ENCODE measurements at regions not wholly inside any gene's neighbourhood (a gene's known extent, or its start where the extent isn't known, plus 50 kb on each side); places are given as distances from the start of the nearest gene placed in this dataset.

DNA sequence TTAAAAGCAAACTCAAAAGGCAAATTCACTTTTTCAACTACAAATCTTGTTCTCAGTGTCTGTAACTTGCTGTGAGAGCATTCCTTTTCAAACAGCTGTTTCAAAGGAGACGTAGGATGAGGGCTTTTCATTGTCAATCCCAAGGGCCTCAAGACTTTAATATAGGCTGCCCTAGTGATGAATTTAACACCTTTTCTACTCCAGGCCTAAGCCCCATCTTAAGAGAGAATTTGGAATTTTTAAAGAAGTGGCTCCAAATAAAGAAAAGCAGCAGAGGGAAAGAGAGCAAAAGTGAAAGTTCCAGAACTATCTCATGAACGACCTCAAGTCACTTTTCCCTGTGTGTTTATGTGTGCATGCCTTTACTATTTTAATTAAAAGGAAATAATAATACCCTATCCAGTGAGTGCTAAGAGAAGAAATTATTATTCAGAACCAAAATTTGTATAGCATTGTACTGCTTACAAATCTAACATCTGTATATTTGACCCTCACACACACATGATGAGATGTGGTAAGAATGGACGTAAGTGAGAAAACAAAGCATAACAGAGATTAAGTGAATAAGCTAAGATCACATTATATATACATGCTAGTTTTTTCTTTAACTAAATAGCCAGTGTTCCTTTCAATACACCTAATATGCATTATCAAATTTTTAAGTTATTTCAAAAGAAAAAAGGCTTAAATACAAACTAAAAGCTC lies 196.4 kb downstream of the VGLL3 start:
- Histone ChIP-seq H3K9me3 (ENCODE audit: insufficient read depth, low read depth) (no peaks in the 10 kb centered on the region), H3K79me2 (ENCODE audit: low read depth) (no peaks in the 10 kb centered on the region), H3K36me3 (ENCODE audit: low read depth) (no peaks in the 10 kb centered on the region), H3K9me2 (ENCODE audit: insufficient read depth) (no peaks in the 10 kb centered on the region), H3K4me1 (replicated peaks; ENCODE audit: insufficient read depth) (peaks cover 13% of the 10 kb centered on the region), H3K27me3 (ENCODE audit: insufficient read depth, low read depth) (no peaks in the 10 kb centered on the region), H4K20me1 (ENCODE audit: insufficient read depth) (no peaks in the 10 kb centered on the region), H3K27ac (no peak overlapping the region), H3K4me3 (no peak overlapping the region), H3K4me2 (no peak overlapping the region), H3F3A (ENCODE audit: insufficient read depth, low read depth) (no peaks in the 10 kb centered on the region), H2AFZ (no peak overlapping the region)
- POLR2A ChIA-PET (ENCODE audit: unreplicated experiment), result no interaction called here
- TF ChIP-seq EZH2 (IDR thresholded peaks at IDR 0.05; ENCODE audit: low read depth), result no peak
- TF ChIP-seq, protein P1, sequence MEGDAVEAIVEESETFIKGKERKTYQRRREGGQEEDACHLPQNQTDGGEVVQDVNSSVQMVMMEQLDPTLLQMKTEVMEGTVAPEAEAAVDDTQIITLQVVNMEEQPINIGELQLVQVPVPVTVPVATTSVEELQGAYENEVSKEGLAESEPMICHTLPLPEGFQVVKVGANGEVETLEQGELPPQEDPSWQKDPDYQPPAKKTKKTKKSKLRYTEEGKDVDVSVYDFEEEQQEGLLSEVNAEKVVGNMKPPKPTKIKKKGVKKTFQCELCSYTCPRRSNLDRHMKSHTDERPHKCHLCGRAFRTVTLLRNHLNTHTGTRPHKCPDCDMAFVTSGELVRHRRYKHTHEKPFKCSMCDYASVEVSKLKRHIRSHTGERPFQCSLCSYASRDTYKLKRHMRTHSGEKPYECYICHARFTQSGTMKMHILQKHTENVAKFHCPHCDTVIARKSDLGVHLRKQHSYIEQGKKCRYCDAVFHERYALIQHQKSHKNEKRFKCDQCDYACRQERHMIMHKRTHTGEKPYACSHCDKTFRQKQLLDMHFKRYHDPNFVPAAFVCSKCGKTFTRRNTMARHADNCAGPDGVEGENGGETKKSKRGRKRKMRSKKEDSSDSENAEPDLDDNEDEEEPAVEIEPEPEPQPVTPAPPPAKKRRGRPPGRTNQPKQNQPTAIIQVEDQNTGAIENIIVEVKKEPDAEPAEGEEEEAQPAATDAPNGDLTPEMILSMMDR (conservative IDR thresholded peaks at IDR 0.05), result no peak
- CTCF ChIA-PET, result no interaction called here
- no peak for DNase-seq
- intact Hi-C loops (cut with micrococcal nuclease; ENCODE audit: unreplicated experiment), result no loop called here
- no TSS peak for BruUV-seq (replicated peaks)

DNA sequence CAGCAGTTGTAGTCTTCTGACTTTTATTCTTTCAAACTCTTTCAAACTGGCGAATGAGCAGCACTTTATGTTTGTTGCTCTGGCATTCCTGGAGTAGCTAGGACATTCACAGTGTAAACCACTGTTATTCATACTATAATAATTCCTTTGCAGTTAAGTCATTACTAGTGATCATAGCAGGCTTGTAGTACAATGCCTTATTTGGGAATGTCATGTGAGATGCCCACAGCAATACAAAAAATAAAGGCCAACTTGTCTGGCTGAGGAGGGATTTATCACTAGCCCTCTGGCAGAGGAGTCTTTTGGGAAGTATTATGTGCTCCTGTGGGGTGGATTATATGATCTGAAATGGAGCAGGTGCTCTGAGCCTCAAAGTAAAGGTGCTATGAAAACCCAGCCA lies 197.2 kb downstream of the VGLL3 start:
- no peaks in the 10 kb centered on the region for H3K9me3 ChIP-seq (ENCODE audit: insufficient read depth, low read depth)
- peak; percentile 32 to 79 for DNase-seq
- H3K4me3 ChIP-seq, result no peak overlapping the region
- intact Hi-C loops (cut with micrococcal nuclease; ENCODE audit: unreplicated experiment), result no loop called here
- no peaks in the 10 kb centered on the region for H4K20me1 ChIP-seq (ENCODE audit: insufficient read depth)
- no peak overlapping the region for H2AFZ ChIP-seq
- CTCF ChIA-PET, result interaction anchor here (0.6 kb wide), 1 partner anchor 345 kb away, joined by 4 read pairs; no protein-coding TSS in a partner anchor
- H3F3A ChIP-seq (ENCODE audit: insufficient read depth, low read depth), result no peaks in the 10 kb centered on the region
- peaks cover 13% of the 10 kb centered on the region for H3K4me1 ChIP-seq (replicated peaks; ENCODE audit: insufficient read depth)
- POLR2A ChIA-PET (ENCODE audit: unreplicated experiment), result interaction anchor here (0.6 kb wide), 1 partner anchor 434 kb away, joined by 4 read pairs; no protein-coding TSS in a partner anchor
- H3K36me3 ChIP-seq (ENCODE audit: low read depth), result no peaks in the 10 kb centered on the region
- H3K27ac ChIP-seq, result peak overlapping the region; percentile 38
- BruUV-seq (replicated peaks), result no TSS peak
- no peaks in the 10 kb centered on the region for H3K9me2 ChIP-seq (ENCODE audit: insufficient read depth)
- no peaks in the 10 kb centered on the region for H3K79me2 ChIP-seq (ENCODE audit: low read depth)
- no peaks in the 10 kb centered on the region for H3K27me3 ChIP-seq (ENCODE audit: insufficient read depth, low read depth)
- TF ChIP-seq, protein P1 (conservative IDR thresholded peaks at IDR 0.05), result no peak
- TF ChIP-seq EZH2 (IDR thresholded peaks at IDR 0.05; ENCODE audit: low read depth), result no peak
- H3K4me2 ChIP-seq, result no peak overlapping the region

DNA sequence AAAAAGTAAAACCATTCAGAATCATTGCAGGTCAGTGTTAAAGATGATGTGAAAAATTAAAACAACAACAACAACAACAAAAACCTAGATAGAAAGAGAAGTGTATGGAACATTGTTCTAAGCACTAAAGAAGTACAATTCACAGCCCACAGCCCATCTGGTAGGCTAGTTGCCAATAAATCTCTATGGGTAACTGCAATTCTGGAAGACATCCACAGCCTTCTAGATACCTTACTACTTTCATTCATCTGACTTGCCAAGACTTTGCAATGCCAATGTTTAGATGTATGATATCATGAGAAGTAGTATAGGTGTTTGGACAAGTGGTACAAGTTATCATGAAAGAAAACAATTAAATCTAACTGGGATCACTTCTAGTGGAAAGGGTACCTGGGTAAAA lies 198.6 kb downstream of the VGLL3 start:
- ChIA-PET CTCF (no interaction called here), POLR2A (ENCODE audit: unreplicated experiment) (no interaction called here)
- Histone ChIP-seq H3K4me2 (no peak overlapping the region), H3K4me3 (no peak overlapping the region), H3K36me3 (ENCODE audit: low read depth) (no peaks in the 10 kb centered on the region), H4K20me1 (ENCODE audit: insufficient read depth) (no peaks in the 10 kb centered on the region), H3K79me2 (ENCODE audit: low read depth) (no peaks in the 10 kb centered on the region), H3K9me3 (ENCODE audit: insufficient read depth, low read depth) (no peaks in the 10 kb centered on the region), H3K27me3 (ENCODE audit: insufficient read depth, low read depth) (no peaks in the 10 kb centered on the region), H3K4me1 (replicated peaks; ENCODE audit: insufficient read depth) (peaks cover 16% of the 10 kb centered on the region), H2AFZ (no peak overlapping the region), H3K9me2 (ENCODE audit: insufficient read depth) (no peaks in the 10 kb centered on the region), H3F3A (ENCODE audit: insufficient read depth, low read depth) (no peaks in the 10 kb centered on the region), H3K27ac (no peak overlapping the region)
- intact Hi-C loops (cut with micrococcal nuclease; ENCODE audit: unreplicated experiment), result no loop called here
- DNase-seq, result no peak
- TF ChIP-seq, protein P1 (conservative IDR thresholded peaks at IDR 0.05), result no peak
- TF ChIP-seq EZH2 (IDR thresholded peaks at IDR 0.05; ENCODE audit: low read depth), result no peak
- no TSS peak for BruUV-seq (replicated peaks)
